ENCODE measurements at regions not wholly inside any gene's neighbourhood (a gene's known extent, or its start where the extent isn't known, plus 50 kb on each side); places are given as distances from the start of the nearest gene placed in this dataset.

GRCh38 chr9:3099646-3100045, 255.8 kb upstream of the PUM3 start:
- TF ChIP-seq CTCF (IDR thresholded peaks at IDR 0.05; ENCODE audit: insufficient read depth, low read length): no peak
- no peak for DNase-seq (ENCODE audit: low read depth)

GRCh38 chr9:3088219-3088618, 244.3 kb upstream of the PUM3 start:
- DNase-seq (ENCODE audit: low read depth): no peak
- H3K4me3 ChIP-seq (ENCODE audit: low read depth, low read length): no peak overlapping the region
- no peak for TF ChIP-seq CTCF (IDR thresholded peaks at IDR 0.05; ENCODE audit: insufficient read depth, low read length)

More at GRCh38 chr9:3099646-3100045, 255.8 kb upstream of the PUM3 start:
- H3K4me3 ChIP-seq (ENCODE audit: low read depth, low read length): no peak overlapping the region

- TF ChIP-seq CTCF (IDR thresholded peaks at IDR 0.05; ENCODE audit: insufficient read depth, low read length): no peak
- DNase-seq (ENCODE audit: low read depth): no peak
- no peak overlapping the region for H3K4me3 ChIP-seq (ENCODE audit: low read depth, low read length)
Observed at GRCh38 chr9:3087697-3088096, 243.8 kb upstream of the PUM3 start.

GRCh38 chr9:3080951-3081350, 237.1 kb upstream of the PUM3 start:
- no peak for TF ChIP-seq CTCF (IDR thresholded peaks at IDR 0.05; ENCODE audit: insufficient read depth, low read length)
- no peak for DNase-seq (ENCODE audit: low read depth)
- H3K4me3 ChIP-seq (ENCODE audit: low read depth, low read length): no peak overlapping the region

GRCh38 chr9:3074247-3074646, 230.4 kb upstream of the PUM3 start:
- no peak for DNase-seq (ENCODE audit: low read depth)
- no peak for TF ChIP-seq CTCF (IDR thresholded peaks at IDR 0.05; ENCODE audit: insufficient read depth, low read length)
- H3K4me3 ChIP-seq (ENCODE audit: low read depth, low read length): no peak overlapping the region

GRCh38 chr9:3066591-3066990, 222.7 kb upstream of the PUM3 start:
- DNase-seq (ENCODE audit: low read depth): no peak
- TF ChIP-seq CTCF (IDR thresholded peaks at IDR 0.05; ENCODE audit: insufficient read depth, low read length): no peak
- H3K4me3 ChIP-seq (ENCODE audit: low read depth, low read length): no peak overlapping the region

GRCh38 chr9:3059781-3060468, 216.0 kb upstream of the PUM3 start:
- no peak for DNase-seq (ENCODE audit: low read depth)

More at GRCh38 chr9:3059781-3060468, 216.0 kb upstream of the PUM3 start:
- no peak overlapping the region for H3K4me3 ChIP-seq (ENCODE audit: low read depth, low read length)
- no peak for TF ChIP-seq CTCF (IDR thresholded peaks at IDR 0.05; ENCODE audit: insufficient read depth, low read length)
